PC-9 (cell line): ENCODE measurements at regions not wholly inside any gene's neighbourhood (a gene's known extent, or its start where the extent isn't known, plus 50 kb on each side); places are given as distances from the start of the nearest gene placed in this dataset.

ENCODE experiments used
- EZH2 ChIP-seq: fragments of 200-600 bp; sonication (generic); IDR thresholded peaks from 2 replicates; pipeline ENCODE4 v1.8.0; 2017; ENCODE audit warnings: antibody characterized with exemption, low read depth
- TF ChIP-seq, protein P1 (sequence below): fragments of 200-600 bp; sonication (generic); conservative IDR thresholded peaks from 2 replicates; pipeline ENCODE4 v1.6.1; 2017; ENCODE audit warnings: mixed run types, antibody characterized with exemption, mild to moderate bottlenecking, moderate library complexity

GRCh38 chr5:77871016-77871415, 94.9 kb upstream of the TBCA start:
- TF ChIP-seq, protein P1, sequence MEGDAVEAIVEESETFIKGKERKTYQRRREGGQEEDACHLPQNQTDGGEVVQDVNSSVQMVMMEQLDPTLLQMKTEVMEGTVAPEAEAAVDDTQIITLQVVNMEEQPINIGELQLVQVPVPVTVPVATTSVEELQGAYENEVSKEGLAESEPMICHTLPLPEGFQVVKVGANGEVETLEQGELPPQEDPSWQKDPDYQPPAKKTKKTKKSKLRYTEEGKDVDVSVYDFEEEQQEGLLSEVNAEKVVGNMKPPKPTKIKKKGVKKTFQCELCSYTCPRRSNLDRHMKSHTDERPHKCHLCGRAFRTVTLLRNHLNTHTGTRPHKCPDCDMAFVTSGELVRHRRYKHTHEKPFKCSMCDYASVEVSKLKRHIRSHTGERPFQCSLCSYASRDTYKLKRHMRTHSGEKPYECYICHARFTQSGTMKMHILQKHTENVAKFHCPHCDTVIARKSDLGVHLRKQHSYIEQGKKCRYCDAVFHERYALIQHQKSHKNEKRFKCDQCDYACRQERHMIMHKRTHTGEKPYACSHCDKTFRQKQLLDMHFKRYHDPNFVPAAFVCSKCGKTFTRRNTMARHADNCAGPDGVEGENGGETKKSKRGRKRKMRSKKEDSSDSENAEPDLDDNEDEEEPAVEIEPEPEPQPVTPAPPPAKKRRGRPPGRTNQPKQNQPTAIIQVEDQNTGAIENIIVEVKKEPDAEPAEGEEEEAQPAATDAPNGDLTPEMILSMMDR, result no peak
- no peak for TF ChIP-seq EZH2
